Hepatocyte (in vitro differentiated cells): ENCODE measurements at regions not wholly inside any gene's neighbourhood (a gene's known extent, or its start where the extent isn't known, plus 50 kb on each side); places are given as distances from the start of the nearest gene placed in this dataset.

ENCODE experiments used
- EZH2 ChIP-seq: fragments of 200-600 bp; sonication (generic); IDR thresholded peaks from 2 replicates; pipeline ENCODE4 v1.6.1; 2016; ENCODE audit warnings: antibody characterized with exemption, mild to moderate bottlenecking, borderline replicate concordance
- EZH2phosphoT487 ChIP-seq: fragments of 200-600 bp; sonication (generic); IDR thresholded peaks from one replicate; pipeline ENCODE4 v1.6.1; 2018; ENCODE audit warnings: antibody characterized with exemption, mild to moderate bottlenecking, low read depth, moderate library complexity; ENCODE audit not compliant: unreplicated experiment, severe bottlenecking
- TF ChIP-seq, protein P1 (sequence below): fragments of 200-600 bp; sonication (generic); IDR thresholded peaks from 2 replicates; pipeline ENCODE4 v1.5.1; 2016; ENCODE audit warnings: antibody characterized with exemption, mild to moderate bottlenecking; ENCODE audit not compliant: poor library complexity

DNA sequence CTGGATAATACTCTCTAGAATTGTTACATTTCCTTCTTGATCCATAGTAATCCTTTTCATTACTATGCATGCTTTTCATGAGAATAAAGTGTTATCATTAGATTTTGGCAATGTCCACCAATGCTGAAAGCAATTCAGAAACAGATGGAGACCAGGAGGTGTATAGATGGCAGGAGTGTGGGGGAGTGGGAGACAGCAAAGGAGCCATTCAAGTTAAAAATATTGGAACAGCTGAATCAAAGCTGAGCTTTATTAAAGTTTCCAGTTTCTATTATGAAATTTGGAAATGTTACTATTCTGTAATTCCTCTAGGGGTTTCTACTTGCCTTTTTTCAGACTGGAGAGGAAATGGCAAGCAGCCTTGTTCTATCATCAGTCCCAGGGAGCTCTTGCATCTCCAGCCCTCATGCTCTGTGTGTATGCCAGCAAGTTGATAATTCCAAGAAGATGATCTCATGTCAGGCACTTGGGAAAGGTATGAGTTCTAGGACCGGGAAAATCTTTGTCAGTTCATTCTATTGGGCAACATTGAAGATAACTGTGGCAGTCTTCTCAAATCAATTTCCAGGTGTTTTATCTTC is 228.0 kb downstream of the CD109 start:
- TF ChIP-seq EZH2phosphoT487 (no peak), EZH2 (no peak)
- TF ChIP-seq, protein P1, sequence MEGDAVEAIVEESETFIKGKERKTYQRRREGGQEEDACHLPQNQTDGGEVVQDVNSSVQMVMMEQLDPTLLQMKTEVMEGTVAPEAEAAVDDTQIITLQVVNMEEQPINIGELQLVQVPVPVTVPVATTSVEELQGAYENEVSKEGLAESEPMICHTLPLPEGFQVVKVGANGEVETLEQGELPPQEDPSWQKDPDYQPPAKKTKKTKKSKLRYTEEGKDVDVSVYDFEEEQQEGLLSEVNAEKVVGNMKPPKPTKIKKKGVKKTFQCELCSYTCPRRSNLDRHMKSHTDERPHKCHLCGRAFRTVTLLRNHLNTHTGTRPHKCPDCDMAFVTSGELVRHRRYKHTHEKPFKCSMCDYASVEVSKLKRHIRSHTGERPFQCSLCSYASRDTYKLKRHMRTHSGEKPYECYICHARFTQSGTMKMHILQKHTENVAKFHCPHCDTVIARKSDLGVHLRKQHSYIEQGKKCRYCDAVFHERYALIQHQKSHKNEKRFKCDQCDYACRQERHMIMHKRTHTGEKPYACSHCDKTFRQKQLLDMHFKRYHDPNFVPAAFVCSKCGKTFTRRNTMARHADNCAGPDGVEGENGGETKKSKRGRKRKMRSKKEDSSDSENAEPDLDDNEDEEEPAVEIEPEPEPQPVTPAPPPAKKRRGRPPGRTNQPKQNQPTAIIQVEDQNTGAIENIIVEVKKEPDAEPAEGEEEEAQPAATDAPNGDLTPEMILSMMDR: no peak
